Lower lobe of right lung (tissue), 2 donors: ENCODE measurements at regions not wholly inside any gene's neighbourhood (a gene's known extent, or its start where the extent isn't known, plus 50 kb on each side); places are given as distances from the start of the nearest gene placed in this dataset.
"Not testable (repeated sequence)": the region's sequence is repeated elsewhere in the genome, so short reads cannot be mapped to it uniquely, and the experiment has no call there.

ENCODE experiments used
- ATAC-seq, 2 donors: fragments of 200-7000 bp; cut with Tn5 transposase; one replicate each; pipeline ENCODE4 v1.9.1; 2020 to 2022; ENCODE audit warnings: mild to moderate bottlenecking in 2 of 2, moderate library complexity in 2 of 2
- DNase-seq: peaks from one replicate; pipeline ENCODE4 v3.0.0-alpha.2; 2020
- H3K27ac ChIP-seq: fragments of 200-600 bp; one replicate; pipeline ENCODE4 v1.8.0; 2022
- H3K27me3 ChIP-seq: fragments of 200-600 bp; one replicate; pipeline ENCODE4 v1.8.0; 2022; ENCODE audit warnings: low read depth
- H3K36me3 ChIP-seq: fragments of 200-600 bp; one replicate; pipeline ENCODE4 v1.8.0; 2022; ENCODE audit warnings: mild to moderate bottlenecking
- H3K4me1 ChIP-seq: fragments of 200-600 bp; one replicate; pipeline ENCODE4 v1.8.0; 2022
- H3K4me3 ChIP-seq: fragments of 200-600 bp; one replicate; pipeline ENCODE4 v1.8.0; 2022; ENCODE audit warnings: mild to moderate bottlenecking
- H3K9me3 ChIP-seq: fragments of 200-600 bp; one replicate; pipeline ENCODE4 v1.8.0; 2022
- intact Hi-C: fragments of 100-400 bp; cut with DNase I; formaldehyde crosslinking; loops from one replicate; pipeline ENCODE4 v1.11.0; 2022
- TF ChIP-seq, protein P1 (sequence below): fragments of 200-600 bp; IDR thresholded peaks from one replicate; pipeline ENCODE4 v1.8.0; 2022; ENCODE audit warnings: antibody characterized with exemption, mild to moderate bottlenecking
- donor health status: DM: no; HTN: yes; CAD: no; lungs with severe emphysema.

DNA sequence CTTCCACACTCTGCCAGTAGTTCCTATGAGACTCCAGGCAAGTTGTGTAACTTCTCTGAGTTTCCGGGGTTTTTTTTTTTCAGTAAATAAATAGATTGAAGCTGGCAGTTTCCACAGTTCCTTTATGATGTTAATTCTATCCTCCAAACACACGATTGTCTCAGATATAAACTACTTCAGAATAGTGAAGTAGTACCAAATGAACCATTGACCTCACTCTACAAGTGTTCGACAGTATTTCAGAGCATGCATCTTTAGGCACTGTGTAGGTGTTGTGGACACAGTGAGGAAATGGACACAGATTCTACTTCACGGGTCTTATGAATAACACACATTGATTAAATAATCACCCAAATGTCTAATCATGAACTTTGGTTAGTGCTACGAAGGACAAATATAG is 136.1 kb upstream of the IGSF10 start:
- ATAC-seq (peak; percentile 37 to 43), DNase-seq (no peak)
- Histone ChIP-seq H3K27ac (no peak overlapping the region), H3K4me3 (no peak overlapping the region), H3K4me1 (no peaks in the 10 kb centered on the region), H3K9me3 (no peaks in the 10 kb centered on the region), H3K36me3 (no peaks in the 10 kb centered on the region), H3K27me3 (no peaks in the 10 kb centered on the region)
- intact Hi-C loops: no loop called here
- TF ChIP-seq, protein P1, sequence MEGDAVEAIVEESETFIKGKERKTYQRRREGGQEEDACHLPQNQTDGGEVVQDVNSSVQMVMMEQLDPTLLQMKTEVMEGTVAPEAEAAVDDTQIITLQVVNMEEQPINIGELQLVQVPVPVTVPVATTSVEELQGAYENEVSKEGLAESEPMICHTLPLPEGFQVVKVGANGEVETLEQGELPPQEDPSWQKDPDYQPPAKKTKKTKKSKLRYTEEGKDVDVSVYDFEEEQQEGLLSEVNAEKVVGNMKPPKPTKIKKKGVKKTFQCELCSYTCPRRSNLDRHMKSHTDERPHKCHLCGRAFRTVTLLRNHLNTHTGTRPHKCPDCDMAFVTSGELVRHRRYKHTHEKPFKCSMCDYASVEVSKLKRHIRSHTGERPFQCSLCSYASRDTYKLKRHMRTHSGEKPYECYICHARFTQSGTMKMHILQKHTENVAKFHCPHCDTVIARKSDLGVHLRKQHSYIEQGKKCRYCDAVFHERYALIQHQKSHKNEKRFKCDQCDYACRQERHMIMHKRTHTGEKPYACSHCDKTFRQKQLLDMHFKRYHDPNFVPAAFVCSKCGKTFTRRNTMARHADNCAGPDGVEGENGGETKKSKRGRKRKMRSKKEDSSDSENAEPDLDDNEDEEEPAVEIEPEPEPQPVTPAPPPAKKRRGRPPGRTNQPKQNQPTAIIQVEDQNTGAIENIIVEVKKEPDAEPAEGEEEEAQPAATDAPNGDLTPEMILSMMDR: no peak

DNA sequence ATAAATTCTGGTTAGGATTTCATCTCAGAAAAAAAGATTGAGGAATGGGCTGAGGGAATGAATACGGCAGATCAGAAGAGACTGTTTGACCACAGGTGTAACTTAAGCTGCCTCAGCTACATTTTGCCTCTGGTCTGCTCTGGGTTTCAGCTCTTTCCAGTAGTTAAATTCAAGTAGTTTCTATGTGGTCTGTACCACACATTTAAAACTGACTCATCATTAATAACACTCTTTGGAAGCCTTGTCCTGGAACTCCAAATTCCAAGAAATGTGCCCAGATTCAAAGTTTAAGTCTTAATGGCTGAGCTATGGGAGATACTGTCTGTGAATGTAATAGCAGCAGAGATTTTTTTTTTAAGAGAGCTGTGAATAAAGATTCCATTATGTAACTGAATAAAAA is 133.1 kb upstream of the IGSF10 start:
- TF ChIP-seq, protein P1: no peak
- no peak overlapping the region for H3K27ac ChIP-seq
- H3K4me1 ChIP-seq: no peaks in the 10 kb centered on the region
- H3K27me3 ChIP-seq: no peaks in the 10 kb centered on the region
- intact Hi-C loops: no loop called here
- ATAC-seq (no peak), DNase-seq (no peak)
- no peak overlapping the region for H3K4me3 ChIP-seq
- H3K36me3 ChIP-seq: no peaks in the 10 kb centered on the region
- H3K9me3 ChIP-seq: no peaks in the 10 kb centered on the region

DNA sequence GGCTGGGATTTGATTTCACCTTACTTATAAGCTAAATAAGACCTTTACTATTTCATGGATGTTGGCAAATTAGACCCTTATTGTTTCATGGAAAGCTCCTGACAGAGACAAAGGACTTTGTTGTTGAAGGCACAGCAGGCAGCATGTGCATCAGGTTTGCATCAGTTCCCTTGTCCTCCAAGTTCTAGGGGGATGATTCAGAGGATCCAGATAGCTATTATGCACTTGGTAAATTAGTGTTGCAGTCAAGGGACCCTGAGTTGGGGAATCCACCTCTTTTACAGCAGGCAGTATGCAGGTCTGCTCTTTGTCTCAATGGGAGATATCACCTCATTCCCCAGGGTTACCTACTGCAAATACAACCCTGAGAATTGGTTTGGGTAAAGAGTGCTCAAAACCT is 131.4 kb upstream of the IGSF10 start:
- Histone ChIP-seq H3K27ac (no peak overlapping the region), H3K27me3 (no peaks in the 10 kb centered on the region), H3K4me3 (no peak overlapping the region), H3K9me3 (no peaks in the 10 kb centered on the region), H3K4me1 (no peaks in the 10 kb centered on the region), H3K36me3 (no peaks in the 10 kb centered on the region)
- DNase-seq (no peak), ATAC-seq (no peak)
- TF ChIP-seq, protein P1: no peak
- intact Hi-C loops: no loop called here

DNA sequence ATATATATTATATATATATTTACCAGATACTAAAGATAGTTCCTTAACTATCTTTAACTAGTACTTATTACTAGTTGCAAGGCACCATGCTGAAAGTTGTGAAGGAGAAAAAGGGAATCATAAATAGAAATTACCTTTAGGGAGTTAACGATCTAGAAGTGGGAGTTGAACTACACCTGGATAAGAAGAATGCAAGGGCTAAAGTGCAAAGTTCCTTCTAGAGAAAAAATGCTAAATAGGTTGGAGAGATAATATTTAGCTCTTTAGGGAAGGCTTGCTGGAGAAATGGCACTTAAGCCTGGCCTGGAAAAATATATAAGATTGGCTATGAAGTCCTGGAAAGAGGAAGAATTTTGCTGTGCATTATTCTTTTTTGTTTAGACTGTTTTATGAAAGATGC is 130.6 kb upstream of the IGSF10 start:
- TF ChIP-seq, protein P1: no peak
- H3K27me3 ChIP-seq: no peaks in the 10 kb centered on the region
- ATAC-seq (no peak), DNase-seq (no peak)
- intact Hi-C loops: no loop called here
- no peak overlapping the region for H3K4me3 ChIP-seq
- no peaks in the 10 kb centered on the region for H3K36me3 ChIP-seq
- no peaks in the 10 kb centered on the region for H3K9me3 ChIP-seq
- no peak overlapping the region for H3K27ac ChIP-seq
- no peaks in the 10 kb centered on the region for H3K4me1 ChIP-seq

DNA sequence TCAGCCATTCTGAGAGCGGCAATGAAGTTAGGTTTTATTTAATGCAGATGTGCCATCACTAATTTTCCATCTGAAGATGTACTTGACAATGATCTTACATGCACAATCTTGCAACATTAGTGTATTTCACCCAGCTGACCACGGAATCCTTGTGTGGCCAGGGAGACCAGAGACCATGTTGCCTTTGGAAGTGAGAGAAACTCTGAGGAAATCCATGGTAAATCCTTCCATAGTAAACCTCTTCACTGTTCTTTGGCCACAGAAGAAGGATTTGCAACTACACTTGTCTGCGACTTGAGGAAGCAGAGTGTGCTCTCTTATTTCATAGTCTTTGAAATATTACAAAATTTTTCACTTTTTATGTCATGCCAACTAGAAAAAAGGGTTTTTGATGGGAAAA is 128.4 kb upstream of the IGSF10 start:
- no peak overlapping the region for H3K4me3 ChIP-seq
- no peaks in the 10 kb centered on the region for H3K9me3 ChIP-seq
- ATAC-seq: no peak
- no peak overlapping the region for H3K27ac ChIP-seq
- TF ChIP-seq, protein P1: no peak
- H3K4me1 ChIP-seq: no peaks in the 10 kb centered on the region
- intact Hi-C loops: no loop called here
- H3K36me3 ChIP-seq: no peaks in the 10 kb centered on the region
- no peak for DNase-seq
- H3K27me3 ChIP-seq: no peaks in the 10 kb centered on the region

DNA sequence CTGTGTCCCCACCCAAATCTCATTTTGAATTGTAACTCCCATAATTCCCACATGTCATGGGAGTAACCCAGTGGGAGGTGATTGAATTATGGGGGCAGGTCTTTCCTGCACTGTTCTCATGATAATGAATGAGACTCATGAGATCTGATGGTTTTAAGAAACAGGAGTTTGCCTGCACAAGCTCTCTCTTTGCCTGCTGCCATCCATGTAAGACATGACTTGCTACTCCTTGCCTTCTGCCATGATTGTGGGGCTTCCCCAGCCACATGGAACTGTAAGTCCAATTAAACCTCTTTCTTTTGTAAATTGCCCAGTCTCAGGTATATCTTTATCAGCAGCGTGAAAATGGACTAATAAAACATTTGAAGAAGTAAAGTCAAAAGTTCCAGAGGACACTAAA is 126.8 kb upstream of the IGSF10 start:
- H3K4me3 ChIP-seq, H3K9me3 ChIP-seq, H3K27me3 ChIP-seq, H3K27ac ChIP-seq, DNase-seq, ATAC-seq, intact Hi-C loops, H3K36me3 ChIP-seq, H3K4me1 ChIP-seq: not testable (repeated sequence)
